GM18505 (cell line): ENCODE measurements at regions not wholly inside any gene's neighbourhood (a gene's known extent, or its start where the extent isn't known, plus 50 kb on each side); places are given as distances from the start of the nearest gene placed in this dataset.

ENCODE experiments used
- ATAC-seq: cut with Tn5 transposase; IDR thresholded peaks from one replicate; pipeline ENCODE4 v1.9.1; 2021; ENCODE audit not compliant: unreplicated experiment
- POLR2A ChIP-seq: IDR thresholded peaks from 4 replicates; pipeline ENCODE4 v1.6.1; 2011; ENCODE audit warnings: borderline replicate concordance; ENCODE audit not compliant: insufficient read depth, insufficient read length; ENCODE audit errors: extremely low read depth

- peak; percentile 44 for ATAC-seq
- TF ChIP-seq POLR2A, result no peak
These were observed 301.9 kb downstream of the SOX9 start for GRCh38 chr17:72422505-72423285.

GRCh38 chr17:72423286-72423589, 302.4 kb downstream of the SOX9 start:
- TF ChIP-seq POLR2A, result no peak
- ATAC-seq, result no peak

DNA sequence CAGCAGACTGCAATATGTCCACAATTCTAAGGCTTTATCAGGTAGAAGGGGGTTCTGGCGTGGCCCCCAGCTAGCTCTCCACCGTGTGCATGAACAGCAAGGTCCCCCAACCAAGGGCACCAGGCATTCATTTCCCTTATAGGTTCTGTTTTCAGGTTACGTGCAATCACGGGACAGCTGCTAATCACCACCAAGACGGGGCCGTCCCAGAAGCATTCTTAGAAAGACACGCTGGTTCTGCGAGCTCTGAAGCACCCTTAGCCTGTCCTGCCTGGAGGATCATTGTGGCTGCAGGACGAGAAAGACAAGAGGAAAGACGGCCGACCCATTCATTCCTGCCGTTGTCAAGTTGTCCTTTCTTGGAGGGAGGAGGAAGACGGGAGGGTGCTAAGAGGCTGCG, 302.9 kb downstream of the SOX9 start:
- TF ChIP-seq POLR2A, result no peak
- no peak for ATAC-seq

DNA sequence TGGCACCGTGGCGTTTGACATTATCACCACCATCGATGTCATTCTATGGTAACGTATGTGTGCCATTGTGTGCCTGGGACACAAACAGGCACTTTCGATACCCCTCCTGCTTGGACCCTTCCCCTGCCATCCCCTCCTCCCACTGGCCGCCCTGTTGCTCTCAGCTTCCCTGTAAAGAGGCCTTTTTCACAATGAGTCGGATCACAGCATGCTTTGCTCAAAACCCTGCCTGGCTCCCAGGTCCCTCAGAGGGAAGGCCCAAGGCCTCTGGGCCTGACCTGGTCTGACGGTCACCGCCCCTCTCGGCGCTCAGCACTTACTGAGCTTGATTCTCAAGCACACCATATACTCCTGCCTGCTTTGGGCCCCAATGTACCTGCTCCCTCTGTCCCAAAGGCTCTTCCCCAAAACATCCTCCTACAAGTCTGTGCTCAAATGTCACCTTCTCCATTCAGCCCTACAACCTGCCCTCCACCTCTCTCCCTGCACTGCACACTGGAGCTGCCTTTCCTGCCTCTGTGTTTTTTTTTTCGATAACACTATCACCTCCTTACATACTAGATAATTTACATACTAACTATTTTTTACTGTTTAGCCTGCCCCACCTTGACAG, 303.8 kb downstream of the SOX9 start:
- no peak for ATAC-seq
- TF ChIP-seq POLR2A, result no peak

DNA sequence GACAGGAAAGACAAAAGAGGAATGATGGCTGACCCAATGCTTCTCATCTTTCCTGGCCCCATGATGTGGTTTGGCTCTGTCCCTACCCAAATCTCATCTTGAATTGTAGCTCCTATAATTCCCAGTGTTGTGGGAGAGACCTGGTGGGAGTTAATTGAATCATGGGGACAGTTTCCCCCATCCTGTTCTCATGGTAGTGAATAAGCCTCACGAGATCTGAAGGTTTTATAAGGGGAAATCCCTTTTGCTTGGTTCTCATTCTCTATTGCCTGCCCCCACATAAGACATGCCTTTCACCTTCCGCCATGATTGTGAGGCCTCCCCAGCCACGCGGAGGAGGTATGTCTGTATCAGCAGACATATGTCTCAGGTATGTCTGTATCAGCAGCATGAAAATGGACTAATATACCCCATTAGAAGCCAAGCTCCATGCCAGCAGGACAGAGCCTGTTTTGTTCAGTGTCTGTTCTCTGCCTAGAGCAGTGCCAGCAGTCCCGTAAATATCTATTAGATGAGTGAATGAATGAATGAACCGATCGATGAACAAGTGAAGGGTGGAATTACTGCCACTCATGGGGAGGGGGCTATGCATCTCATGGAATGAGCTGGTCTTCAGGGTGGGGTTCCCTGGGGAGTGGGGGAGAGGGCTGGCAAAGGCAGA, 304.4 kb downstream of the SOX9 start:
- ATAC-seq, result no peak
- TF ChIP-seq POLR2A, result no peak

GRCh38 chr17:72425794-72426168, 305.0 kb downstream of the SOX9 start:
- no peak for TF ChIP-seq POLR2A

DNA sequence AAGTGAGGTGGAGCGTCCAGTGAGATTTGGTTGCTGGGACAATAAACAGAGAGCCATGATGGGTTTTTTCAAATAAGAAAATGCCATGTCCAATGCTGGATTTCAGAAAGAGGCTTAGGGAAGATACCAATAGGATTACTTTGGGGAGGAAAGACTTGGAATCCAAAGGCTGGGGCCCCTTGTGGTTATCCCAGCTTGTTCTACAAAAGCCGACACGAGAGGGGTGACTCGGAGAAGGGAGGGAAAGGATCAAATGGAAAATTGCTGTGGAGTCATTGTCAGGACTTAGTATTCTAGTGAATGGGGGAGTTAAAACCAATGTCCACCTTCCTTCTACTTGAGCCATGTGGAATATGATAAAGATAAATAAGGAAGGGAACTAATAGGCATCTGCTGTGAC, 305.5 kb downstream of the SOX9 start:
- no peak for ATAC-seq
- TF ChIP-seq POLR2A, result no peak

More at GRCh38 chr17:72425794-72426168, 305.0 kb downstream of the SOX9 start:
- no peak for ATAC-seq

DNA sequence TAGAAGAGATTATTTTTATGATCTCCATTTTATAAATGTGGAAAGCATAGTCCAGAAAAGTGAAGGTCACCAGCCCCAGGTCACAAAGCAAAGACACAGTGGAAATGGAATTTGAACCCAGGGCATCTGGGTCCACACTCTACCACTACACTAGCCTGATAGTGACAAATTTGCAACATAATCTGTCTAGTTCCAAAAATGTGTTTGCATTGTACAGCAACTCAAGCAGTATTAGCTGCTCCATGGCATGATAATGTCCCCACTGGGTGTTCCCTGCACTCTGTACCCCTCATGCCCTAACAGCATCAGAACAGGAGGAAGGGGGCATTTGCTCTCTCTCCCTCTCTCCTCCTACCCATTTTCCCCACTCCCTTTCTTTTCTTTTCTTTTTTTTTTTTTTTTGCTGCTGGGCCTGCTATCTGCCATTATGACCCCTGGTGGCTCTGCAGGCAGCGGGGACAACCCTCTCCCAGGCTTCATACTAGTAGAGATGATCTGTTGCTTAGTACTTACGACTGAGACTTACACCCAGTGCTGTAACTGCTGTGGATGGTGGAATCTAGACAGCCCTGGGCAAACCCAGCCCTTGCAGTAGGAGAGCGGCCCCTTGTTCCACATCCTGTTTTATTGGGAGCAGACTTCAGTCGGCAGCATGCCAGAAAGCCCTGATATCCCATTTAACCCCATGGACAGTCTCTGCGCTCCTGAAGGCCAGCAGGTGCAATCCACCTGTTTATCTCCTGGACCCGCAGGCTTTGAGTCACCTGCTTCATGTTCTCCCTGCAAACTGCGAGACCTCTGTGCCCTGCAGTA, 306.3 kb downstream of the SOX9 start:
- no peak for TF ChIP-seq POLR2A
- ATAC-seq, result no peak

GRCh38 chr17:72427761-72428109, 306.9 kb downstream of the SOX9 start:
- ATAC-seq, result no peak
- no peak for TF ChIP-seq POLR2A

DNA sequence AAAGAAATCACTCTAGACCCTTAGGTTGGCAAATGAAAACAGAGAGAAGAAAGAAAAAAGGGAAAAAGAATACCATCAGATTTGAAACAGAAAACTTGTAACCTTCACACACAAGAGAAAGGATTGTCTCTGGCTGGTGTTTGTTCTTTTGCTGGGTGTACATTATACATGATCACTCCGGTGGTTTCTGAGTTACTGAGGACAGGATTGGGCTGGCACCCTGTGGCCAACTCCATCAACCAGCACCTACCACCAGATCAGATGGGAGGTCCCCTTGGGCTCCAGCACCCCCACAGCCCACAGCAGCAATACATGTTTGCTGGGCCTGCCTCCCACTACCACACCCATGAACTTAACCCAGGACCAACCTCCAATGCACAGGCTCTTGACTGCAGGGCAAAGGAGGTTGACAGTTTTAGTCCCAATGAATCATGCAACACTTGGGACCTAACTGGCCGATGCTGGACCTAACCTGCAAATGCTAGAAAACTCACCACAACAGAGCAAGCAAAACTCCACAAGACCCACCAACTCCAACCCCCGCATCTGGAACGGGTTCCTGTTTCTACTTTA, 308.3 kb downstream of the SOX9 start:
- ATAC-seq, result no peak
- no peak for TF ChIP-seq POLR2A

DNA sequence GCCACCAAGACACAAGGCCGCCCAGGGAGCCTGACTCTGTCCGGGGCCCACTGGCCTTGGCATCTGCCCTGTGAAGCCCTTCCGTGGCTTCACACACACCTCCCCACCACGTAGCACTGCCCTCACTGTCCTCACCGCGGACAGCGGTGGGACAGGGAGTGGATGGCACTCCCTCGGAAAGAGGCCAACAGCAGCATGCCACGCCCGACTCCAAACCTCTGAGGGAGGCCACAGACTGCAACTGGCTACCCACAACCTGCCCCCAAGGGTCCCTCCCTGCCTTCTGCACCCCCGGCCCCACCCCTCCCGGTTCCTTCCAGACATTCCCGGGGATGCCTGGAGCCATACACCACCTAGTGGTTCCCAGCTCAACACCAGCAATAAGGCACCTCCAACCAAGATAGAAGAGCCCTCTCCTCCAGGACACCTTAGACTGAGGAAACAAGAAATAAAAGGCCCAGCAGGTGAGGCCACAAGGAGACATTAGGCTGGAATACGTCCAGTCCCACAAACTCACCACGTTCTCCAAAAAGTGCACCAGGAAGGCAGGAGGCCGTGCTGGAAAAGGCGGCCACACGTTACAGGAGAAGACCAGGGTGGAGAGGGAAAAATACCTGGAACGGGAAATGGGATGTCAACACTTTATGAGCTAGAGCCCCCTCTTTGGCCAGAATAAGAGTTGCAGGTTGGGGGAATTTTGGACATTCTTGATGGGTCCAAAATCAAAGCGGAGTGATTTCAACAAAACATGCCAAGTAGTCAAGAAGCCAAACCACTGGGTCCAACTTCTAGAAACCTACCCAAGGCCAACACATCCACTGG, 310.0 kb downstream of the SOX9 start:
- no peak for ATAC-seq
- no peak for TF ChIP-seq POLR2A

DNA sequence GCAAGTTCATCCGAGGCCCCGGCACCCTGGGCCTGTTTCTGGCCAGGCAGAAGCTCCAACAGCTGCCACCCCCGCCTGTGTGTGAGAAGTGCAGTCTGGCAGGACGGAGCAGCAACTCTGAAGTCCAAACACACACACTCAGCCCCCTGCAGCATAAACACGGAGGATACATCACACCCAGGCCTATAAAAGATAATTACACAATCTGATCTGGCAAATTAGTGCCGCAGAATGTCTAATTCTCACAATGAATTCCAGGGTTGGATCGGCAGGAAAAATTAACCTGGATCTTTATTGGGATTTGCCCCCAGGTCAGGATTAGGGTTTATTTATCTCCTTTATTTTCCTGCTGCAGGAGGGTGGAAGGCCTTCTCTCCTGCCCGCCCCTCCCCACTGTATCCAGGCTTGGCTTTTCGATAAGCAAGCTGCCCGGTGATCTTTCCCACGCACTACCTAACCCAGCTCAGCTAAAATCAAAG, 311.4 kb downstream of the SOX9 start:
- ATAC-seq, result no peak
- TF ChIP-seq POLR2A, result no peak
